GM23338 (cell line): ENCODE measurements at regions not wholly inside any gene's neighbourhood (a gene's known extent, or its start where the extent isn't known, plus 50 kb on each side); places are given as distances from the start of the nearest gene placed in this dataset.

Experiments used
- ATAC-seq: fragments of 200-7000 bp; cut with Tn5 transposase; 3 replicates; pipeline ENCODE4 v1.9.1; 2020
- DNase-seq: peaks from one replicate; pipeline ENCODE4 v3.0.0-alpha.2; 2015; ENCODE audit warnings: low spot score
- H2AFZ ChIP-seq: fragments of 200-600 bp; sonication (generic); 2 replicates; pipeline ENCODE4 v1.8.0; 2016; ENCODE audit warnings: antibody characterized with exemption, mild to moderate bottlenecking, moderate library complexity
- H3F3A ChIP-seq: fragments of 200-600 bp; sonication (generic); replicated peaks from 2 replicates; pipeline ENCODE4 v1.8.0; 2017; ENCODE audit warnings: antibody characterized with exemption, mixed run types, low read depth
- H3K27ac ChIP-seq: fragments of 200-600 bp; sonication (generic); 2 replicates; pipeline ENCODE4 v1.6.1; 2016; ENCODE audit warnings: low read depth
- H3K27me3 ChIP-seq: fragments of 200-600 bp; sonication (generic); 2 replicates; pipeline ENCODE4 v1.8.0; 2016; ENCODE audit warnings: mild to moderate bottlenecking, mixed run types, moderate library complexity; ENCODE audit not compliant: insufficient read depth
- H3K36me3 ChIP-seq: fragments of 200-600 bp; sonication (generic); 2 replicates; pipeline ENCODE4 v1.8.0; 2016; ENCODE audit warnings: mild to moderate bottlenecking; ENCODE audit not compliant: insufficient read depth
- H3K4me1 ChIP-seq: fragments of 200-600 bp; sonication (generic); 2 replicates; pipeline ENCODE4 v1.8.0; 2016; ENCODE audit warnings: mild to moderate bottlenecking, moderate library complexity; ENCODE audit not compliant: insufficient read depth
- H3K4me2 ChIP-seq: fragments of 200-600 bp; sonication (generic); 2 replicates; pipeline ENCODE4 v1.7.1; 2017; ENCODE audit warnings: mixed run types
- H3K4me3 ChIP-seq: fragments of 200-600 bp; sonication (generic); 2 replicates; pipeline ENCODE4 v1.6.1; 2016; ENCODE audit warnings: mixed run types
- H3K79me2 ChIP-seq: fragments of 200-600 bp; sonication (generic); replicated peaks from 2 replicates; pipeline ENCODE4 v1.8.0; 2017; ENCODE audit warnings: mild to moderate bottlenecking; ENCODE audit not compliant: insufficient read depth
- H3K9me2 ChIP-seq: fragments of 200-600 bp; sonication (generic); 2 replicates; pipeline ENCODE4 v1.8.0; 2017; ENCODE audit not compliant: insufficient read depth
- H4K20me1 ChIP-seq: fragments of 200-600 bp; sonication (generic); replicated peaks from 2 replicates; pipeline ENCODE4 v1.8.0; 2017; ENCODE audit warnings: mild to moderate bottlenecking; ENCODE audit not compliant: insufficient read depth
- H3K27ac Mint-ChIP-seq: 2 replicates; pipeline ENCODE4 v1.8.0; 2020; ENCODE audit warnings: inconsistent platforms, mild to moderate bottlenecking, moderate library complexity, mixed read lengths
- H3K27me3 Mint-ChIP-seq: 3 replicates; pipeline ENCODE4 v1.8.0; 2022; ENCODE audit warnings: low read depth, mild to moderate bottlenecking, moderate library complexity, mixed read lengths, inconsistent platforms; ENCODE audit not compliant: insufficient read depth, poor library complexity
- H3K36me3 Mint-ChIP-seq: 3 replicates; pipeline ENCODE4 v1.8.0; 2021; ENCODE audit warnings: low read depth, mild to moderate bottlenecking, inconsistent platforms, moderate library complexity, mixed read lengths
- H3K4me1 Mint-ChIP-seq: 3 replicates; pipeline ENCODE4 v1.8.0; 2020; ENCODE audit warnings: mild to moderate bottlenecking, inconsistent platforms, mixed read lengths
- H3K4me3 Mint-ChIP-seq: 3 replicates; pipeline ENCODE4 v1.8.0; 2021; ENCODE audit warnings: moderate library complexity, mild to moderate bottlenecking, inconsistent platforms, mixed read lengths
- H3K9me3 Mint-ChIP-seq: 3 replicates; pipeline ENCODE4 v1.8.0; 2020; ENCODE audit warnings: moderate library complexity, mild to moderate bottlenecking, inconsistent platforms, mixed read lengths
- EZH2 ChIP-seq: fragments of 200-600 bp; sonication (generic); IDR thresholded peaks from one replicate; pipeline ENCODE4 v1.8.0; 2017; ENCODE audit warnings: antibody characterized with exemption, mild to moderate bottlenecking, low read depth; ENCODE audit not compliant: unreplicated experiment
- EZH2phosphoT487 ChIP-seq: fragments of 200-600 bp; sonication (generic); IDR thresholded peaks from one replicate; pipeline ENCODE4 v1.8.1; 2018; ENCODE audit warnings: antibody characterized with exemption; ENCODE audit not compliant: unreplicated experiment
- NANOG ChIP-seq: IDR thresholded peaks from 2 replicates; pipeline ENCODE4 v1.6.1; 2016; ENCODE audit warnings: antibody characterized with exemption, borderline replicate concordance
- STAT1 ChIP-seq: IDR thresholded peaks from one replicate; pipeline ENCODE4 v1.6.1; 2016; ENCODE audit warnings: antibody characterized with exemption; ENCODE audit not compliant: unreplicated experiment
- ZNF114 ChIP-seq: fragments of 250-450 bp; sonication (Bioruptor Pico); IDR thresholded peaks from 2 replicates; pipeline ENCODE4 v1.5.0; 2020; ENCODE audit warnings: mild to moderate bottlenecking, moderate library complexity
- TF ChIP-seq, protein P1 (sequence below): IDR thresholded peaks from 2 replicates; pipeline ENCODE4 v1.6.1; 2016; ENCODE audit warnings: antibody characterized with exemption
- TF ChIP-seq, protein P2 (sequence below), 2 experiments: fragments of 200-600 bp in 1 of 2; sonication (generic) in 1 of 2; conservative IDR thresholded peaks; 2 replicates each; pipeline versions ENCODE4 v1.5.1 to v1.6.1; 2016 to 2017; ENCODE audit warnings: antibody characterized with exemption in 2 of 2, low read depth in 2 of 2, mild to moderate bottlenecking in 2 of 2, moderate library complexity in 1 of 2
- TF ChIP-seq, protein P3 (sequence below): IDR thresholded peaks from one replicate; pipeline ENCODE4 v1.6.1; 2018; ENCODE audit warnings: antibody characterized with exemption; ENCODE audit not compliant: unreplicated experiment

DNA sequence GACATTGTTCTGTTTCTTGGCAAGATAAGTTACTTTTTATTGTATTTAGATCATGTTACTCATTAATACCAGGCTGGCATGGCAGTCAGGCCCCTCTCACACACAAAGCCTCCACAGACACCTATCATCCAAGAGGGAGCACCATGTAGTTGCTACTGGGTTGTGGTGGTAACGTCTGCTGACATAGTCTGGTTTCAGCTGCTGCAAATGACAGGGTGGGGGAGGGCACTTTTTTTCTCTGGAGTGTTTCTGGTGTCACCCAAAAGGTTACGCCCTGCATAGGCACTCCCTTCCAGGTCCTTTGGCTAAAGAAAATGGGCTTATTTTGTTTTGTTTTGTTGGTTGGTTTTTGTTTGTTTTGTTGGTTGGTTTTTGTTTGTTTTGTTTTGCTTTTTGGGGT lies 236.4 kb upstream of the RIMS1 start:
- Histone ChIP-seq H4K20me1 (no peaks in the 10 kb centered on the region), H3K27ac (no peak overlapping the region), H3F3A (no peaks in the 10 kb centered on the region), H3K36me3 (no peaks in the 10 kb centered on the region), H3K27me3 (no peaks in the 10 kb centered on the region), H3K79me2 (no peaks in the 10 kb centered on the region), H2AFZ (peak overlapping the region; percentile 19; the same call in 1 of the 2 replicates), H3K4me2 (no peak overlapping the region), H3K4me1 (no peaks in the 10 kb centered on the region), H3K4me3 (no peak overlapping the region), H3K9me2 (0 out of 2 replicates have a peak, but pooled peaks cover 3% of the 10 kb centered on the region)
- no peaks in the 10 kb centered on the region for H3K27me3 Mint-ChIP-seq
- no peak overlapping the region for H3K4me3 Mint-ChIP-seq
- H3K9me3 Mint-ChIP-seq, result no peaks in the 10 kb centered on the region
- no peak for TF ChIP-seq ZNF114
- no peak for TF ChIP-seq EZH2
- TF ChIP-seq EZH2phosphoT487, result no peak
- TF ChIP-seq STAT1, result no peak
- TF ChIP-seq, protein P1, sequence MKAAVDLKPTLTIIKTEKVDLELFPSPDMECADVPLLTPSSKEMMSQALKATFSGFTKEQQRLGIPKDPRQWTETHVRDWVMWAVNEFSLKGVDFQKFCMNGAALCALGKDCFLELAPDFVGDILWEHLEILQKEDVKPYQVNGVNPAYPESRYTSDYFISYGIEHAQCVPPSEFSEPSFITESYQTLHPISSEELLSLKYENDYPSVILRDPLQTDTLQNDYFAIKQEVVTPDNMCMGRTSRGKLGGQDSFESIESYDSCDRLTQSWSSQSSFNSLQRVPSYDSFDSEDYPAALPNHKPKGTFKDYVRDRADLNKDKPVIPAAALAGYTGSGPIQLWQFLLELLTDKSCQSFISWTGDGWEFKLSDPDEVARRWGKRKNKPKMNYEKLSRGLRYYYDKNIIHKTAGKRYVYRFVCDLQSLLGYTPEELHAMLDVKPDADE, result no peak
- TF ChIP-seq NANOG, result no peak
- TF ChIP-seq, protein P2, sequence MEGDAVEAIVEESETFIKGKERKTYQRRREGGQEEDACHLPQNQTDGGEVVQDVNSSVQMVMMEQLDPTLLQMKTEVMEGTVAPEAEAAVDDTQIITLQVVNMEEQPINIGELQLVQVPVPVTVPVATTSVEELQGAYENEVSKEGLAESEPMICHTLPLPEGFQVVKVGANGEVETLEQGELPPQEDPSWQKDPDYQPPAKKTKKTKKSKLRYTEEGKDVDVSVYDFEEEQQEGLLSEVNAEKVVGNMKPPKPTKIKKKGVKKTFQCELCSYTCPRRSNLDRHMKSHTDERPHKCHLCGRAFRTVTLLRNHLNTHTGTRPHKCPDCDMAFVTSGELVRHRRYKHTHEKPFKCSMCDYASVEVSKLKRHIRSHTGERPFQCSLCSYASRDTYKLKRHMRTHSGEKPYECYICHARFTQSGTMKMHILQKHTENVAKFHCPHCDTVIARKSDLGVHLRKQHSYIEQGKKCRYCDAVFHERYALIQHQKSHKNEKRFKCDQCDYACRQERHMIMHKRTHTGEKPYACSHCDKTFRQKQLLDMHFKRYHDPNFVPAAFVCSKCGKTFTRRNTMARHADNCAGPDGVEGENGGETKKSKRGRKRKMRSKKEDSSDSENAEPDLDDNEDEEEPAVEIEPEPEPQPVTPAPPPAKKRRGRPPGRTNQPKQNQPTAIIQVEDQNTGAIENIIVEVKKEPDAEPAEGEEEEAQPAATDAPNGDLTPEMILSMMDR (conservative IDR thresholded peaks at IDR 0.05; ENCODE audit: low read depth in 2 of 2), result no peak
- DNase-seq, result no peak
- no peaks in the 10 kb centered on the region for H3K36me3 Mint-ChIP-seq
- ATAC-seq, result peak; percentile 53
- no peak overlapping the region for H3K27ac Mint-ChIP-seq
- peaks cover 2% of the 10 kb centered on the region; the same call in 1 of the 3 replicates for H3K4me1 Mint-ChIP-seq

DNA sequence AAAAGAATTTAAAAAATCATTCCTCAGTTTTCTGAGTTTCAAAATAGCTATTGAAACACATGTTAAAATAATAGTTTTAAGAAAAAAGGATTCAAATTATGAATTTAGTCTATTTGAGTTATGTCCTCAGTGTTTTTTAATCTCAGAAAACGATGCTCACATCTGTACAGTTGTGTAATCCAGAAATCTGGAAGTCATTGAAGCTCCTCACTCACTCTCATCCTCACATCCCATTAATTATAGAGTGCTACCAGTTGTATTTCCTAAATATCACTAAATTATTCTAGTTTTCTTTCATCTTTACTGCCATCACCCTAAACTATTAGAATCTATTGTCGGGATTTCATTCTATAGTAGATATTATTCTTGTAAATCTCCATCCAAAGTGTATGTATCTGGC lies 234.7 kb upstream of the RIMS1 start:
- Histone ChIP-seq H3K9me2 (0 out of 2 replicates have a peak, but pooled peaks cover 3% of the 10 kb centered on the region), H3K4me3 (no peak overlapping the region), H2AFZ (no peak overlapping the region), H4K20me1 (no peaks in the 10 kb centered on the region), H3K4me1 (peaks cover 7% of the 10 kb centered on the region; the same call in 1 of the 2 replicates), H3F3A (no peaks in the 10 kb centered on the region), H3K36me3 (no peaks in the 10 kb centered on the region), H3K27ac (no peak overlapping the region), H3K27me3 (no peaks in the 10 kb centered on the region), H3K79me2 (no peaks in the 10 kb centered on the region), H3K4me2 (no peak overlapping the region)
- Mint-ChIP-seq H3K4me3 (no peak overlapping the region), H3K4me1 (peaks cover 2% of the 10 kb centered on the region; the same call in 1 of the 3 replicates), H3K27ac (no peak overlapping the region), H3K9me3 (no peaks in the 10 kb centered on the region), H3K27me3 (no peaks in the 10 kb centered on the region), H3K36me3 (no peaks in the 10 kb centered on the region)
- DNase-seq (no peak), ATAC-seq (no peak)
- TF ChIP-seq NANOG, result no peak
- TF ChIP-seq, protein P3, sequence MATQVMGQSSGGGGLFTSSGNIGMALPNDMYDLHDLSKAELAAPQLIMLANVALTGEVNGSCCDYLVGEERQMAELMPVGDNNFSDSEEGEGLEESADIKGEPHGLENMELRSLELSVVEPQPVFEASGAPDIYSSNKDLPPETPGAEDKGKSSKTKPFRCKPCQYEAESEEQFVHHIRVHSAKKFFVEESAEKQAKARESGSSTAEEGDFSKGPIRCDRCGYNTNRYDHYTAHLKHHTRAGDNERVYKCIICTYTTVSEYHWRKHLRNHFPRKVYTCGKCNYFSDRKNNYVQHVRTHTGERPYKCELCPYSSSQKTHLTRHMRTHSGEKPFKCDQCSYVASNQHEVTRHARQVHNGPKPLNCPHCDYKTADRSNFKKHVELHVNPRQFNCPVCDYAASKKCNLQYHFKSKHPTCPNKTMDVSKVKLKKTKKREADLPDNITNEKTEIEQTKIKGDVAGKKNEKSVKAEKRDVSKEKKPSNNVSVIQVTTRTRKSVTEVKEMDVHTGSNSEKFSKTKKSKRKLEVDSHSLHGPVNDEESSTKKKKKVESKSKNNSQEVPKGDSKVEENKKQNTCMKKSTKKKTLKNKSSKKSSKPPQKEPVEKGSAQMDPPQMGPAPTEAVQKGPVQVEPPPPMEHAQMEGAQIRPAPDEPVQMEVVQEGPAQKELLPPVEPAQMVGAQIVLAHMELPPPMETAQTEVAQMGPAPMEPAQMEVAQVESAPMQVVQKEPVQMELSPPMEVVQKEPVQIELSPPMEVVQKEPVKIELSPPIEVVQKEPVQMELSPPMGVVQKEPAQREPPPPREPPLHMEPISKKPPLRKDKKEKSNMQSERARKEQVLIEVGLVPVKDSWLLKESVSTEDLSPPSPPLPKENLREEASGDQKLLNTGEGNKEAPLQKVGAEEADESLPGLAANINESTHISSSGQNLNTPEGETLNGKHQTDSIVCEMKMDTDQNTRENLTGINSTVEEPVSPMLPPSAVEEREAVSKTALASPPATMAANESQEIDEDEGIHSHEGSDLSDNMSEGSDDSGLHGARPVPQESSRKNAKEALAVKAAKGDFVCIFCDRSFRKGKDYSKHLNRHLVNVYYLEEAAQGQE, result no peak
